Sigmoid colon (tissue), 6 donors: ENCODE measurements at regions not wholly inside any gene's neighbourhood (a gene's known extent, or its start where the extent isn't known, plus 50 kb on each side); places are given as distances from the start of the nearest gene placed in this dataset.

Experiments
- DNase-seq: peaks from one replicate; pipeline ENCODE4 v3.0.0-alpha.2; 2019
- H3K27ac ChIP-seq, 4 donors: fragments of 200-600 bp; sonication (generic); one replicate each; pipeline ENCODE4 v1.5.1; 2016 to 2019; ENCODE audit warnings: mild to moderate bottlenecking in 1 of 4
- H3K27me3 ChIP-seq, 3 donors: fragments of 200-600 bp; sonication (generic); one replicate each; pipeline ENCODE4 v1.5.1; 2019; ENCODE audit warnings: mild to moderate bottlenecking in 1 of 3
- H3K36me3 ChIP-seq, 4 donors: fragments of 200-600 bp; sonication (generic); one replicate each; pipeline ENCODE4 v1.5.1; 2016 to 2019
- H3K4me1 ChIP-seq, 4 donors: fragments of 200-600 bp; sonication (generic); one replicate each; pipeline ENCODE4 v1.5.1; 2017 to 2019
- H3K4me3 ChIP-seq, 4 donors: fragments of 200-600 bp; sonication (generic); one replicate each; pipeline ENCODE4 v1.5.1; 2017 to 2019; ENCODE audit warnings: mild to moderate bottlenecking in 2 of 4, moderate library complexity in 1 of 4
- H3K9me3 ChIP-seq, 4 donors: fragments of 200-600 bp in 3 of 4; sonication (generic) in 3 of 4; one replicate each; pipeline versions ENCODE4 v1.5.1 to v1.6.1; 2013 to 2019
- CTCF ChIP-seq, 4 experiments: fragments of 450-650 bp in 3 of 4; fragments of 200-600 bp in 1 of 4; IDR thresholded peaks; one replicate each; pipeline ENCODE4 v1.5.1; 2016 to 2019; ENCODE audit warnings: antibody characterized with exemption in 4 of 4, mild to moderate bottlenecking in 3 of 4, moderate library complexity in 2 of 4
- EP300 ChIP-seq, 4 donors: sonication (generic); formaldehyde crosslinking; IDR thresholded peaks; one replicate each; pipeline ENCODE4 v1.6.1; 2017; ENCODE audit warnings: antibody characterized with exemption in 4 of 4
- POLR2A ChIP-seq, 2 donors: fragments of 450-650 bp; IDR thresholded peaks; one replicate each; pipeline ENCODE4 v1.6.1; 2016; ENCODE audit warnings: antibody characterized with exemption in 2 of 2, mild to moderate bottlenecking in 2 of 2, moderate library complexity in 2 of 2
- POLR2AphosphoS5 ChIP-seq, 4 donors: sonication (generic); formaldehyde crosslinking; IDR thresholded peaks; one replicate each; pipeline ENCODE4 v1.6.1; 2017; ENCODE audit warnings: antibody characterized with exemption in 4 of 4
- WGBS, 2 donors: extraction: QIAGEN DNeasy Blood & Tissue Kit; methylation state at CpG; one replicate each; pipeline ENCODE4 v1.1.7; 2013; 5-methylcytosine and 5-hydroxymethylcytosine counted together
- intact Hi-C: fragments of 100-400 bp; cut with DNase I; formaldehyde crosslinking; loops from one replicate; pipeline ENCODE4 v1.15.1; 2023
- donor health status: healthy with polysubstance abuse.
- donor health status: healthy.

GRCh38 chr12:25794571-25794970 lies 163.9 kb upstream of the RASSF8 start:
- Histone ChIP-seq H3K27ac (no peak overlapping the region), H3K4me1 (no peaks in the 10 kb centered on the region), H3K36me3 (no peaks in the 10 kb centered on the region), H3K27me3 (no peaks in the 10 kb centered on the region), H3K4me3 (no peak overlapping the region), H3K9me3 (no peaks in the 10 kb centered on the region)
- TF ChIP-seq CTCF (IDR thresholded peaks at IDR 0.05) (no peak), POLR2A (IDR thresholded peaks at IDR 0.05) (no peak), POLR2AphosphoS5 (IDR thresholded peaks at IDR 0.05) (no peak), EP300 (IDR thresholded peaks at IDR 0.05) (no peak)
- 66 to 84% methylated on average over 3 of the region's 3 CpGs for WGBS, 2 donors
- intact Hi-C loops: no loop called here
- DNase-seq: no peak

GRCh38 chr12:25796523-25797000 lies 161.9 kb upstream of the RASSF8 start:
- no peaks in the 10 kb centered on the region for H3K9me3 ChIP-seq
- H3K4me3 ChIP-seq: no peak overlapping the region
- H3K36me3 ChIP-seq: no peaks in the 10 kb centered on the region
- no peak for DNase-seq
- no peaks in the 10 kb centered on the region for H3K27me3 ChIP-seq
- no peak for TF ChIP-seq CTCF (IDR thresholded peaks at IDR 0.05)
- H3K4me1 ChIP-seq: peaks cover 0 to under 1% (median 0%) of the 10 kb centered on the region in 4 donors
- WGBS, 2 donors: 82 to 91% methylated on average over 2 of the region's 2 CpGs
- H3K27ac ChIP-seq: no peak overlapping the region
- intact Hi-C loops: no loop called here

- no peaks in the 10 kb centered on the region for H3K27me3 ChIP-seq
- DNase-seq: no peak
- no peaks in the 10 kb centered on the region for H3K9me3 ChIP-seq
- 48 to 74% methylated on average over 2 of the region's 2 CpGs for WGBS, 2 donors
- peaks cover 0 to 7% (median 0%) of the 10 kb centered on the region in 4 donors for H3K4me1 ChIP-seq
- intact Hi-C loops: no loop called here
- H3K36me3 ChIP-seq: no peaks in the 10 kb centered on the region
- no peak overlapping the region for H3K4me3 ChIP-seq
- TF ChIP-seq EP300 (IDR thresholded peaks at IDR 0.05) (no peak), POLR2AphosphoS5 (IDR thresholded peaks at IDR 0.05) (no peak), CTCF (IDR thresholded peaks at IDR 0.05) (no peak), POLR2A (IDR thresholded peaks at IDR 0.05) (no peak)
- no peak overlapping the region for H3K27ac ChIP-seq
These were observed 161.1 kb upstream of the RASSF8 start for GRCh38 chr12:25797386-25797785.

GRCh38 chr12:25797949-25798348 lies 160.5 kb upstream of the RASSF8 start:
- intact Hi-C loops: no loop called here
- 92% methylated on average over 4 of the region's 4 CpGs for WGBS, 2 donors
- Histone ChIP-seq H3K27ac (no peak overlapping the region), H3K9me3 (no peaks in the 10 kb centered on the region), H3K4me3 (no peak overlapping the region), H3K36me3 (no peaks in the 10 kb centered on the region), H3K27me3 (no peaks in the 10 kb centered on the region), H3K4me1 (peaks cover 0 to 8% (median 0%) of the 10 kb centered on the region in 4 donors)
- no peak for DNase-seq
- TF ChIP-seq POLR2AphosphoS5 (IDR thresholded peaks at IDR 0.05): no peak
- no peak for TF ChIP-seq EP300 (IDR thresholded peaks at IDR 0.05)
- TF ChIP-seq POLR2A (IDR thresholded peaks at IDR 0.05): no peak
- TF ChIP-seq CTCF (IDR thresholded peaks at IDR 0.05): no peak

GRCh38 chr12:25800101-25800500 lies 158.4 kb upstream of the RASSF8 start:
- TF ChIP-seq POLR2AphosphoS5 (IDR thresholded peaks at IDR 0.05): no peak
- no peak for TF ChIP-seq EP300 (IDR thresholded peaks at IDR 0.05)
- no peak for TF ChIP-seq CTCF (IDR thresholded peaks at IDR 0.05)
- no peak for TF ChIP-seq POLR2A (IDR thresholded peaks at IDR 0.05)
- no peak for DNase-seq
- H3K27ac ChIP-seq: no peak overlapping the region
- H3K27me3 ChIP-seq: no peaks in the 10 kb centered on the region
- no peak overlapping the region for H3K4me3 ChIP-seq
- peaks cover 0 to 8% (median 0%) of the 10 kb centered on the region in 4 donors for H3K4me1 ChIP-seq
- H3K9me3 ChIP-seq: no peaks in the 10 kb centered on the region
- no peaks in the 10 kb centered on the region for H3K36me3 ChIP-seq
- intact Hi-C loops: no loop called here
- WGBS, 2 donors: 90 to 97% methylated on average over 1 of the region's 1 CpG
